ENCODE measurements at regions not wholly inside any gene's neighbourhood (a gene's known extent, or its start where the extent isn't known, plus 50 kb on each side); places are given as distances from the start of the nearest gene placed in this dataset.
A peak's percentile ranks its signal among the peaks of the same experiment; 100 is the strongest.

GRCh38 chr10:8400892-8401291 is 346.4 kb downstream of the GATA3 start:
- no peak overlapping the region for H3K9ac ChIP-seq (ENCODE audit: low read depth, low read length, poor library complexity)
- no peaks in the 10 kb centered on the region for H3K9me3 ChIP-seq (replicated peaks in 1 of 2; ENCODE audit: control insufficient read depth in 2 of 2, insufficient read depth in 1 of 2, low read depth in 1 of 2, low read length in 2 of 2)
- no peak overlapping the region for H2AK5ac ChIP-seq (ENCODE audit: low read depth, low read length)
- no peak overlapping the region for H2BK15ac ChIP-seq (ENCODE audit: low read length)
- H3K23ac ChIP-seq (ENCODE audit: low read depth, low read length, poor library complexity) = no peak overlapping the region
- no peak overlapping the region for H3K18ac ChIP-seq (ENCODE audit: low read length)
- no peak overlapping the region for H2BK12ac ChIP-seq (ENCODE audit: low read length)
- no peak for DNase-seq (ENCODE audit: low spot score)
- H3K4me1 ChIP-seq (ENCODE audit: control insufficient read depth in 2 of 2, insufficient read depth in 1 of 2, low read depth in 1 of 2, low read length in 2 of 2) = peaks cover 0 to 2% of the 10 kb centered on the region in 2 donors
- H3K4ac ChIP-seq (ENCODE audit: low read length) = no peak overlapping the region
- H3K4me2 ChIP-seq (ENCODE audit: insufficient read depth, low read length, poor library complexity, severe bottlenecking) = no peak overlapping the region
- H3K36me3 ChIP-seq (replicated peaks in 1 of 2; ENCODE audit: control insufficient read depth in 2 of 2, insufficient read depth in 2 of 2, low read length in 2 of 2) = no peaks in the 10 kb centered on the region
- H3K79me1 ChIP-seq (ENCODE audit: low read depth, low read length) = no peaks in the 10 kb centered on the region
- no peak overlapping the region for H3K14ac ChIP-seq (ENCODE audit: low read length)
- H3K27ac ChIP-seq (replicated peaks; ENCODE audit: low read length) = no peak overlapping the region
- no peak overlapping the region for H4K8ac ChIP-seq (ENCODE audit: low read depth, low read length)
- no peak overlapping the region for H2BK5ac ChIP-seq (ENCODE audit: low read length)
- no peak overlapping the region for H2AFZ ChIP-seq (ENCODE audit: low read length)
- H3K27me3 ChIP-seq (ENCODE audit: control insufficient read depth in 3 of 3, insufficient read depth in 3 of 3, low read depth in 1 of 3, low read length in 3 of 3) = no peaks in the 10 kb centered on the region
- no CpG with 5 or more reads among the region's 3 CpGs for whole genome bisulfite sequencing, 2 donors (ENCODE audit: extremely low coverage in 2 of 2, insufficient read length in 2 of 2, insufficient replicate concordance in 1 of 2)
- H3K4me3 ChIP-seq (ENCODE audit: low read length in 2 of 2) = no peak overlapping the region
- no peak overlapping the region for H4K91ac ChIP-seq (ENCODE audit: low read depth, low read length, poor library complexity)
- H2BK120ac ChIP-seq (ENCODE audit: low read depth, low read length) = no peak overlapping the region

GRCh38 chr10:8401531-8401930 is 347.0 kb downstream of the GATA3 start:
- Histone ChIP-seq H3K4ac (ENCODE audit: low read length) (no peak overlapping the region), H3K9me3 (replicated peaks in 1 of 2; ENCODE audit: control insufficient read depth in 2 of 2, insufficient read depth in 1 of 2, low read depth in 1 of 2, low read length in 2 of 2) (no peaks in the 10 kb centered on the region), H2AFZ (ENCODE audit: low read length) (no peak overlapping the region), H3K27ac (replicated peaks; ENCODE audit: low read length) (no peak overlapping the region), H4K8ac (ENCODE audit: low read depth, low read length) (no peak overlapping the region), H2BK15ac (ENCODE audit: low read length) (no peak overlapping the region), H2AK5ac (ENCODE audit: low read depth, low read length) (no peak overlapping the region), H2BK5ac (ENCODE audit: low read length) (no peak overlapping the region), H3K9ac (ENCODE audit: low read depth, low read length, poor library complexity) (no peak overlapping the region), H3K18ac (ENCODE audit: low read length) (no peak overlapping the region), H4K91ac (ENCODE audit: low read depth, low read length, poor library complexity) (no peak overlapping the region), H3K36me3 (replicated peaks in 1 of 2; ENCODE audit: control insufficient read depth in 2 of 2, insufficient read depth in 2 of 2, low read length in 2 of 2) (no peaks in the 10 kb centered on the region), H2BK12ac (ENCODE audit: low read length) (no peak overlapping the region), H3K4me1 (ENCODE audit: control insufficient read depth in 2 of 2, insufficient read depth in 1 of 2, low read depth in 1 of 2, low read length in 2 of 2) (peaks cover 0 to 2% of the 10 kb centered on the region in 2 donors), H2BK120ac (ENCODE audit: low read depth, low read length) (no peak overlapping the region), H3K4me2 (ENCODE audit: insufficient read depth, low read length, poor library complexity, severe bottlenecking) (no peak overlapping the region), H3K23ac (ENCODE audit: low read depth, low read length, poor library complexity) (no peak overlapping the region), H3K79me1 (ENCODE audit: low read depth, low read length) (no peaks in the 10 kb centered on the region), H3K14ac (ENCODE audit: low read length) (no peak overlapping the region), H3K27me3 (ENCODE audit: control insufficient read depth in 3 of 3, insufficient read depth in 3 of 3, low read depth in 1 of 3, low read length in 3 of 3) (no peaks in the 10 kb centered on the region), H3K4me3 (ENCODE audit: low read length in 2 of 2) (no peak overlapping the region)
- no CpG with 5 or more reads among the region's 4 CpGs for WGBS, 2 donors (ENCODE audit: extremely low coverage in 2 of 2, insufficient read length in 2 of 2, insufficient replicate concordance in 1 of 2)
- DNase-seq (ENCODE audit: low spot score) = no peak

- no peak overlapping the region for H2BK5ac ChIP-seq (ENCODE audit: low read length)
- WGBS, 2 donors (ENCODE audit: extremely low coverage in 2 of 2, insufficient read length in 2 of 2, insufficient replicate concordance in 1 of 2) = no CpG with 5 or more reads among the region's 4 CpGs
- H3K9ac ChIP-seq (ENCODE audit: low read depth, low read length, poor library complexity) = no peak overlapping the region
- no peaks in the 10 kb centered on the region for H3K36me3 ChIP-seq (replicated peaks in 1 of 2; ENCODE audit: control insufficient read depth in 2 of 2, insufficient read depth in 2 of 2, low read length in 2 of 2)
- no peak overlapping the region for H3K4me3 ChIP-seq (ENCODE audit: low read length in 2 of 2)
- no peak overlapping the region for H3K23ac ChIP-seq (ENCODE audit: low read depth, low read length, poor library complexity)
- H3K79me1 ChIP-seq (ENCODE audit: low read depth, low read length) = no peaks in the 10 kb centered on the region
- H3K27me3 ChIP-seq (ENCODE audit: control insufficient read depth in 3 of 3, insufficient read depth in 3 of 3, low read depth in 1 of 3, low read length in 3 of 3) = no peaks in the 10 kb centered on the region
- no peak overlapping the region for H4K8ac ChIP-seq (ENCODE audit: low read depth, low read length)
- H3K4me1 ChIP-seq (ENCODE audit: control insufficient read depth in 2 of 2, insufficient read depth in 1 of 2, low read depth in 1 of 2, low read length in 2 of 2) = peaks cover 0 to 2% of the 10 kb centered on the region in 2 donors
- H3K18ac ChIP-seq (ENCODE audit: low read length) = no peak overlapping the region
- no peak overlapping the region for H2AK5ac ChIP-seq (ENCODE audit: low read depth, low read length)
- H3K9me3 ChIP-seq (replicated peaks in 1 of 2; ENCODE audit: control insufficient read depth in 2 of 2, insufficient read depth in 1 of 2, low read depth in 1 of 2, low read length in 2 of 2) = no peaks in the 10 kb centered on the region
- no peak overlapping the region for H3K4me2 ChIP-seq (ENCODE audit: insufficient read depth, low read length, poor library complexity, severe bottlenecking)
- no peak overlapping the region for H2BK12ac ChIP-seq (ENCODE audit: low read length)
- no peak overlapping the region for H3K4ac ChIP-seq (ENCODE audit: low read length)
- H2AFZ ChIP-seq (ENCODE audit: low read length) = no peak overlapping the region
- no peak overlapping the region for H2BK120ac ChIP-seq (ENCODE audit: low read depth, low read length)
- H4K91ac ChIP-seq (ENCODE audit: low read depth, low read length, poor library complexity) = no peak overlapping the region
- no peak for DNase-seq (ENCODE audit: low spot score)
- no peak overlapping the region for H3K14ac ChIP-seq (ENCODE audit: low read length)
- H3K27ac ChIP-seq (replicated peaks; ENCODE audit: low read length) = no peak overlapping the region
- no peak overlapping the region for H2BK15ac ChIP-seq (ENCODE audit: low read length)
Measured at GRCh38 chr10:8402576-8402975, 348.1 kb downstream of the GATA3 start.

- Histone ChIP-seq H2AK5ac (ENCODE audit: low read depth, low read length) (no peak overlapping the region), H3K4me3 (ENCODE audit: low read length in 2 of 2) (no peak overlapping the region), H4K91ac (ENCODE audit: low read depth, low read length, poor library complexity) (no peak overlapping the region), H3K27ac (replicated peaks; ENCODE audit: low read length) (no peak overlapping the region), H3K9me3 (replicated peaks in 1 of 2; ENCODE audit: control insufficient read depth in 2 of 2, insufficient read depth in 1 of 2, low read depth in 1 of 2, low read length in 2 of 2) (no peaks in the 10 kb centered on the region), H2BK5ac (ENCODE audit: low read length) (no peak overlapping the region), H3K4me1 (ENCODE audit: control insufficient read depth in 2 of 2, insufficient read depth in 1 of 2, low read depth in 1 of 2, low read length in 2 of 2) (peaks cover 0 to 2% of the 10 kb centered on the region in 2 donors), H2BK12ac (ENCODE audit: low read length) (no peak overlapping the region), H3K4me2 (ENCODE audit: insufficient read depth, low read length, poor library complexity, severe bottlenecking) (no peak overlapping the region), H3K4ac (ENCODE audit: low read length) (no peak overlapping the region), H3K79me1 (ENCODE audit: low read depth, low read length) (no peaks in the 10 kb centered on the region), H2BK15ac (ENCODE audit: low read length) (no peak overlapping the region), H3K14ac (ENCODE audit: low read length) (no peak overlapping the region), H3K18ac (ENCODE audit: low read length) (no peak overlapping the region), H3K27me3 (ENCODE audit: control insufficient read depth in 3 of 3, insufficient read depth in 3 of 3, low read depth in 1 of 3, low read length in 3 of 3) (no peaks in the 10 kb centered on the region), H3K36me3 (replicated peaks in 1 of 2; ENCODE audit: control insufficient read depth in 2 of 2, insufficient read depth in 2 of 2, low read length in 2 of 2) (no peaks in the 10 kb centered on the region), H2AFZ (ENCODE audit: low read length) (no peak overlapping the region), H3K9ac (ENCODE audit: low read depth, low read length, poor library complexity) (no peak overlapping the region), H3K23ac (ENCODE audit: low read depth, low read length, poor library complexity) (no peak overlapping the region), H2BK120ac (ENCODE audit: low read depth, low read length) (no peak overlapping the region), H4K8ac (ENCODE audit: low read depth, low read length) (no peak overlapping the region)
- no CpG with 5 or more reads among the region's 4 CpGs for WGBS, 2 donors (ENCODE audit: extremely low coverage in 2 of 2, insufficient read length in 2 of 2, insufficient replicate concordance in 1 of 2)
- peak; percentile 15 for DNase-seq (ENCODE audit: low spot score)
Measured at GRCh38 chr10:8403711-8404371, 349.4 kb downstream of the GATA3 start.

Data from neuronal stem cell (in vitro differentiated cells).